ENCODE measurements at regions not wholly inside any gene's neighbourhood (a gene's known extent, or its start where the extent isn't known, plus 50 kb on each side); places are given as distances from the start of the nearest gene placed in this dataset.

- H3K9me3 ChIP-seq (ENCODE audit: control insufficient read depth in 1 of 2, insufficient read depth in 1 of 2, low read depth in 1 of 2, low read length in 2 of 2): no peaks in the 10 kb centered on the region
These were observed 214.4 kb upstream of the BLID start for GRCh38 chr11:122330279-122330965.

More at GRCh38 chr11:122330279-122330965, 214.4 kb upstream of the BLID start:
- TF ChIP-seq EZH2phosphoT487 (IDR thresholded peaks at IDR 0.05; ENCODE audit: borderline replicate concordance): no peak
- no peak for TF ChIP-seq YY1 (IDR thresholded peaks at IDR 0.05; ENCODE audit: extremely low read depth, insufficient replicate concordance, low read depth, low read length)
- TF ChIP-seq JUND (IDR thresholded peaks at IDR 0.05): no peak
- TF ChIP-seq TCF7L2 (IDR thresholded peaks at IDR 0.05; ENCODE audit: borderline replicate concordance, extremely low read depth, insufficient read depth, insufficient read length): no peak
- no peak for TF ChIP-seq POLR2A (IDR thresholded peaks at IDR 0.05; ENCODE audit: borderline replicate concordance, extremely low read depth, insufficient read depth, insufficient read length)
- TF ChIP-seq, protein P1, sequence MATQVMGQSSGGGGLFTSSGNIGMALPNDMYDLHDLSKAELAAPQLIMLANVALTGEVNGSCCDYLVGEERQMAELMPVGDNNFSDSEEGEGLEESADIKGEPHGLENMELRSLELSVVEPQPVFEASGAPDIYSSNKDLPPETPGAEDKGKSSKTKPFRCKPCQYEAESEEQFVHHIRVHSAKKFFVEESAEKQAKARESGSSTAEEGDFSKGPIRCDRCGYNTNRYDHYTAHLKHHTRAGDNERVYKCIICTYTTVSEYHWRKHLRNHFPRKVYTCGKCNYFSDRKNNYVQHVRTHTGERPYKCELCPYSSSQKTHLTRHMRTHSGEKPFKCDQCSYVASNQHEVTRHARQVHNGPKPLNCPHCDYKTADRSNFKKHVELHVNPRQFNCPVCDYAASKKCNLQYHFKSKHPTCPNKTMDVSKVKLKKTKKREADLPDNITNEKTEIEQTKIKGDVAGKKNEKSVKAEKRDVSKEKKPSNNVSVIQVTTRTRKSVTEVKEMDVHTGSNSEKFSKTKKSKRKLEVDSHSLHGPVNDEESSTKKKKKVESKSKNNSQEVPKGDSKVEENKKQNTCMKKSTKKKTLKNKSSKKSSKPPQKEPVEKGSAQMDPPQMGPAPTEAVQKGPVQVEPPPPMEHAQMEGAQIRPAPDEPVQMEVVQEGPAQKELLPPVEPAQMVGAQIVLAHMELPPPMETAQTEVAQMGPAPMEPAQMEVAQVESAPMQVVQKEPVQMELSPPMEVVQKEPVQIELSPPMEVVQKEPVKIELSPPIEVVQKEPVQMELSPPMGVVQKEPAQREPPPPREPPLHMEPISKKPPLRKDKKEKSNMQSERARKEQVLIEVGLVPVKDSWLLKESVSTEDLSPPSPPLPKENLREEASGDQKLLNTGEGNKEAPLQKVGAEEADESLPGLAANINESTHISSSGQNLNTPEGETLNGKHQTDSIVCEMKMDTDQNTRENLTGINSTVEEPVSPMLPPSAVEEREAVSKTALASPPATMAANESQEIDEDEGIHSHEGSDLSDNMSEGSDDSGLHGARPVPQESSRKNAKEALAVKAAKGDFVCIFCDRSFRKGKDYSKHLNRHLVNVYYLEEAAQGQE (IDR thresholded peaks at IDR 0.05; ENCODE audit: low read depth): no peak
- no peak for TF ChIP-seq ATF3 (IDR thresholded peaks at IDR 0.05)
- no peak for TF ChIP-seq ZNF274 (IDR thresholded peaks at IDR 0.05; ENCODE audit: low read depth, low read length)
- no peak for TF ChIP-seq POLR2AphosphoS5 (IDR thresholded peaks at IDR 0.05; ENCODE audit: low read depth, low read length)
- TF ChIP-seq EGR1 (IDR thresholded peaks at IDR 0.05; ENCODE audit: low read depth): no peak
- DNase-seq (ENCODE audit: low read depth, low spot score) (no peak), ATAC-seq (no peak)
- no peaks in the 10 kb centered on the region for H3K79me2 ChIP-seq (ENCODE audit: insufficient read depth, low read length)
- intact Hi-C loops (cut with micrococcal nuclease): no loop called here
- ChIA-PET RAD21 (ENCODE audit: low non-redundant PET in 1 of 2, low total read pairs in 2 of 2, uncharacterized antibody in 2 of 2, unreplicated experiment in 2 of 2) (no interaction called here), POLR2A (no interaction called here), CTCF (no interaction called here)
- no peaks in the 10 kb centered on the region for H3K9me2 ChIP-seq (ENCODE audit: insufficient read depth)
- no peaks in the 10 kb centered on the region for H4K20me1 ChIP-seq (ENCODE audit: insufficient read depth)
- H3K36me3 ChIP-seq (ENCODE audit: control insufficient read depth in 1 of 2, insufficient read depth in 2 of 2, low read length in 2 of 2): no peaks in the 10 kb centered on the region
- no peaks in the 10 kb centered on the region for H3K4me1 ChIP-seq (ENCODE audit: control insufficient read depth in 1 of 2, insufficient read depth in 2 of 2, low read length in 2 of 2)
- no peaks in the 10 kb centered on the region for H3K27me3 ChIP-seq (ENCODE audit: insufficient read depth, low read length)
- no peak overlapping the region for H2AFZ ChIP-seq (ENCODE audit: low read depth, low read length, poor library complexity, severe bottlenecking)
- no TSS peak for BruUV-seq (replicated peaks)
- H3K27ac ChIP-seq (ENCODE audit: low read depth, low read length): no peak overlapping the region
- H3K4me3 ChIP-seq (replicated peaks in 1 of 2; ENCODE audit: low read depth in 1 of 2, low read length in 2 of 2): no peak overlapping the region
- no peak overlapping the region for H3K4me2 ChIP-seq (ENCODE audit: low read length)
- no peak overlapping the region for H3K9ac ChIP-seq (ENCODE audit: low read length)

Measured in HCT116 (cell line).